Gastrocnemius medialis (tissue), 4 donors: ENCODE measurements at regions not wholly inside any gene's neighbourhood (a gene's known extent, or its start where the extent isn't known, plus 50 kb on each side); places are given as distances from the start of the nearest gene placed in this dataset.

ENCODE experiments used
- ATAC-seq, 2 donors: fragments of 150-250 bp; one replicate each; pipeline ENCODE4 v1.9.1; 2016
- DNase-seq, 2 donors: peaks; one replicate each; pipeline ENCODE4 v3.0.0-alpha.2; 2019
- H3K27ac ChIP-seq, 4 donors: fragments of 200-600 bp; sonication (generic); 1 replicate in 1 of 4; 2 replicates in 3 of 4; pipeline ENCODE4 v1.5.1; 2016 to 2018; ENCODE audit warnings: mild to moderate bottlenecking in 2 of 4, moderate library complexity in 1 of 4
- H3K27me3 ChIP-seq, 3 donors: fragments of 200-600 bp; sonication (generic) in 2 of 3; 1 replicate in 1 of 3; 2 replicates in 2 of 3; pipeline versions ENCODE4 v1.5.1 to v1.6.0; 2016 to 2019; ENCODE audit warnings: mild to moderate bottlenecking in 1 of 3, moderate library complexity in 1 of 3
- H3K36me3 ChIP-seq, 2 donors: fragments of 200-600 bp; sonication (generic) in 1 of 2; one replicate each; pipeline ENCODE4 v1.5.1; 2017 to 2018
- H3K4me1 ChIP-seq, 2 donors: fragments of 200-600 bp; sonication (generic) in 1 of 2; one replicate each; pipeline ENCODE4 v1.5.1; 2016 to 2017; ENCODE audit warnings: mild to moderate bottlenecking in 2 of 2
- H3K4me3 ChIP-seq, 4 donors: fragments of 200-600 bp; sonication (generic) in 3 of 4; 1 replicate in 1 of 4; 2 replicates in 3 of 4; pipeline ENCODE4 v1.5.1; 2016 to 2019; ENCODE audit warnings: mild to moderate bottlenecking in 2 of 4
- H3K9me3 ChIP-seq, 3 donors: fragments of 200-600 bp; sonication (generic) in 2 of 3; 1 replicate in 1 of 3; 2 replicates in 2 of 3; pipeline ENCODE4 v1.5.1; 2016 to 2019
- CTCF ChIP-seq, 5 experiments: fragments of 450-650 bp in 3 of 5; fragments of 200-600 bp in 2 of 5; sonication (generic) in 2 of 5; IDR thresholded peaks in 4 of 5; conservative IDR thresholded peaks in 1 of 5; 1 replicate in 4 of 5; 2 replicates in 1 of 5; pipeline ENCODE4 v1.5.1; 2016 to 2019; ENCODE audit warnings: antibody characterized with exemption in 5 of 5, mild to moderate bottlenecking in 3 of 5, moderate library complexity in 3 of 5
- POLR2A ChIP-seq, 2 donors: fragments of 450-650 bp; IDR thresholded peaks; one replicate each; pipeline ENCODE4 v1.6.1; 2017; ENCODE audit warnings: antibody characterized with exemption in 2 of 2, mild to moderate bottlenecking in 2 of 2, moderate library complexity in 2 of 2
- in situ Hi-C, 4 donors: fragments of 200-750 bp; cut with MboI; loops; one replicate each; pipeline versions ENCODE4 v1.15.0 to v1.8.0; 2017; ENCODE audit warnings: low sequenced_read_pairs in 4 of 4
- intact Hi-C: fragments of 100-400 bp; cut with DNase I; formaldehyde crosslinking; loops from one replicate; pipeline ENCODE4 v1.15.1; 2023; ENCODE audit warnings: low total_unique reads

- intact Hi-C loops (no loop called here), in situ Hi-C loops (no loop called here)
- DNase-seq (no peak), ATAC-seq (no peak)
- no peaks in the 10 kb centered on the region for H3K36me3 ChIP-seq
- H3K9me3 ChIP-seq: no peaks in the 10 kb centered on the region
- H3K27ac ChIP-seq: no peak overlapping the region
- no peak for TF ChIP-seq CTCF (IDR thresholded peaks at IDR 0.05 in 4 of 5, conservative IDR thresholded peaks at IDR 0.05 in 1 of 5)
- no peak for TF ChIP-seq POLR2A (IDR thresholded peaks at IDR 0.05)
- H3K4me3 ChIP-seq: no peak overlapping the region
- no peaks in the 10 kb centered on the region for H3K27me3 ChIP-seq
- no peaks in the 10 kb centered on the region for H3K4me1 ChIP-seq
These were observed 1799.7 kb downstream of the SLITRK5 start for GRCh38 chr13:89470901-89471300.

GRCh38 chr13:89474432-89474831 lies 1803.3 kb downstream of the SLITRK5 start:
- ATAC-seq: no peak
- in situ Hi-C loops: no loop called here
- TF ChIP-seq POLR2A (IDR thresholded peaks at IDR 0.05) (no peak), CTCF (IDR thresholded peaks at IDR 0.05 in 4 of 5, conservative IDR thresholded peaks at IDR 0.05 in 1 of 5) (no peak)

GRCh38 chr13:89486065-89486464 lies 1814.9 kb downstream of the SLITRK5 start:
- DNase-seq: no peak
- TF ChIP-seq CTCF (IDR thresholded peaks at IDR 0.05 in 4 of 5, conservative IDR thresholded peaks at IDR 0.05 in 1 of 5): no peak
- no peak for TF ChIP-seq POLR2A (IDR thresholded peaks at IDR 0.05)
- H3K27me3 ChIP-seq: no peaks in the 10 kb centered on the region
- no peaks in the 10 kb centered on the region for H3K36me3 ChIP-seq
- in situ Hi-C loops (no loop called here), intact Hi-C loops (no loop called here)
- no peak for ATAC-seq
- H3K9me3 ChIP-seq: no peaks in the 10 kb centered on the region
- H3K4me1 ChIP-seq: no peaks in the 10 kb centered on the region
- H3K4me3 ChIP-seq: no peak overlapping the region
- H3K27ac ChIP-seq: no peak overlapping the region

More at GRCh38 chr13:89474432-89474831, 1803.3 kb downstream of the SLITRK5 start:
- DNase-seq: no peak
- Histone ChIP-seq H3K9me3 (no peaks in the 10 kb centered on the region), H3K4me1 (no peaks in the 10 kb centered on the region), H3K27me3 (no peaks in the 10 kb centered on the region), H3K36me3 (no peaks in the 10 kb centered on the region), H3K4me3 (no peak overlapping the region), H3K27ac (no peak overlapping the region)
- intact Hi-C loops: no loop called here

- H3K36me3 ChIP-seq: no peaks in the 10 kb centered on the region
- H3K4me3 ChIP-seq: no peak overlapping the region
- no peak for ATAC-seq
- H3K9me3 ChIP-seq: no peaks in the 10 kb centered on the region
- TF ChIP-seq CTCF (IDR thresholded peaks at IDR 0.05 in 4 of 5, conservative IDR thresholded peaks at IDR 0.05 in 1 of 5): no peak
- TF ChIP-seq POLR2A (IDR thresholded peaks at IDR 0.05): no peak
- DNase-seq: no peak
- intact Hi-C loops (no loop called here), in situ Hi-C loops (no loop called here)
- H3K4me1 ChIP-seq: no peaks in the 10 kb centered on the region
- no peaks in the 10 kb centered on the region for H3K27me3 ChIP-seq
- no peak overlapping the region for H3K27ac ChIP-seq
These were observed 1815.5 kb downstream of the SLITRK5 start for GRCh38 chr13:89486709-89487108.

- no peak overlapping the region for H3K4me3 ChIP-seq
- in situ Hi-C loops (no loop called here), intact Hi-C loops (no loop called here)
- H3K9me3 ChIP-seq: no peaks in the 10 kb centered on the region
- no peaks in the 10 kb centered on the region for H3K27me3 ChIP-seq
- no peak overlapping the region for H3K27ac ChIP-seq
- ATAC-seq: no peak
- TF ChIP-seq CTCF (IDR thresholded peaks at IDR 0.05 in 4 of 5, conservative IDR thresholded peaks at IDR 0.05 in 1 of 5) (no peak), POLR2A (IDR thresholded peaks at IDR 0.05) (no peak)
- DNase-seq: no peak
- H3K36me3 ChIP-seq: no peaks in the 10 kb centered on the region
- no peaks in the 10 kb centered on the region for H3K4me1 ChIP-seq
These were observed 1819.5 kb downstream of the SLITRK5 start for GRCh38 chr13:89490661-89491060.
